ENCODE measurements at regions not wholly inside any gene's neighbourhood (a gene's known extent, or its start where the extent isn't known, plus 50 kb on each side); places are given as distances from the start of the nearest gene placed in this dataset.

DNA sequence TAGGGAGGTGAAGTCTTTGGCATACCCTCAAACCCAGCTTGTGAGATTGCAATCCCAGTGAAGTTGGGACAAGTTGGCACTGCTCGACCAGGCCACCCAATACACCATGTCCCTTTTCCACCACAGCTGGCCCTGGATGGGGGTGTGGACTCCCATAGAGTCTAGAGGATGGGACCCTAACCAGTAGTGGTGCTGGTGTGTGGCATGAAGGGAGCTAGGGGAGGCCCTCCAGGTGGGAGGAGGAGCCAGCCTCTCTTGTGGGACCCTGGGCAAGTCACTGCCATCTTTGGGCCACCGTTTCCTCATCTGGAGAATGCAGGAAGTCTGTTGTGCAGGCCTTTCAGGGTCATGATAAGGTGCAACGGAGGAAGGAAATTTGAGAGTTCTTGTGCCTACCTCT lies 1854.9 kb downstream of the TP53TG3F start:
- TF ChIP-seq, protein P1, sequence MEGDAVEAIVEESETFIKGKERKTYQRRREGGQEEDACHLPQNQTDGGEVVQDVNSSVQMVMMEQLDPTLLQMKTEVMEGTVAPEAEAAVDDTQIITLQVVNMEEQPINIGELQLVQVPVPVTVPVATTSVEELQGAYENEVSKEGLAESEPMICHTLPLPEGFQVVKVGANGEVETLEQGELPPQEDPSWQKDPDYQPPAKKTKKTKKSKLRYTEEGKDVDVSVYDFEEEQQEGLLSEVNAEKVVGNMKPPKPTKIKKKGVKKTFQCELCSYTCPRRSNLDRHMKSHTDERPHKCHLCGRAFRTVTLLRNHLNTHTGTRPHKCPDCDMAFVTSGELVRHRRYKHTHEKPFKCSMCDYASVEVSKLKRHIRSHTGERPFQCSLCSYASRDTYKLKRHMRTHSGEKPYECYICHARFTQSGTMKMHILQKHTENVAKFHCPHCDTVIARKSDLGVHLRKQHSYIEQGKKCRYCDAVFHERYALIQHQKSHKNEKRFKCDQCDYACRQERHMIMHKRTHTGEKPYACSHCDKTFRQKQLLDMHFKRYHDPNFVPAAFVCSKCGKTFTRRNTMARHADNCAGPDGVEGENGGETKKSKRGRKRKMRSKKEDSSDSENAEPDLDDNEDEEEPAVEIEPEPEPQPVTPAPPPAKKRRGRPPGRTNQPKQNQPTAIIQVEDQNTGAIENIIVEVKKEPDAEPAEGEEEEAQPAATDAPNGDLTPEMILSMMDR (IDR thresholded peaks at IDR 0.05), result no peak
- ATAC-seq (no peak), DNase-seq (no peak)
- H3K4me3 ChIP-seq, result no peak overlapping the region
- 27 to 41% (median 37%) methylated on average over 3 of the region's 3 CpGs for WGBS, 3 donors
- no peaks in the 10 kb centered on the region for H3K4me1 ChIP-seq
- no peaks in the 10 kb centered on the region for H3K36me3 ChIP-seq (ENCODE audit: insufficient read depth in 1 of 2, low read depth in 1 of 2)
- H3K27ac ChIP-seq, result no peak overlapping the region
- intact Hi-C loops (cut with DNase I), result no loop called here
- no peaks in the 10 kb centered on the region for H3K9me3 ChIP-seq
- no peaks in the 10 kb centered on the region for H3K27me3 ChIP-seq (ENCODE audit: insufficient read depth in 3 of 3, low read length in 2 of 3)

DNA sequence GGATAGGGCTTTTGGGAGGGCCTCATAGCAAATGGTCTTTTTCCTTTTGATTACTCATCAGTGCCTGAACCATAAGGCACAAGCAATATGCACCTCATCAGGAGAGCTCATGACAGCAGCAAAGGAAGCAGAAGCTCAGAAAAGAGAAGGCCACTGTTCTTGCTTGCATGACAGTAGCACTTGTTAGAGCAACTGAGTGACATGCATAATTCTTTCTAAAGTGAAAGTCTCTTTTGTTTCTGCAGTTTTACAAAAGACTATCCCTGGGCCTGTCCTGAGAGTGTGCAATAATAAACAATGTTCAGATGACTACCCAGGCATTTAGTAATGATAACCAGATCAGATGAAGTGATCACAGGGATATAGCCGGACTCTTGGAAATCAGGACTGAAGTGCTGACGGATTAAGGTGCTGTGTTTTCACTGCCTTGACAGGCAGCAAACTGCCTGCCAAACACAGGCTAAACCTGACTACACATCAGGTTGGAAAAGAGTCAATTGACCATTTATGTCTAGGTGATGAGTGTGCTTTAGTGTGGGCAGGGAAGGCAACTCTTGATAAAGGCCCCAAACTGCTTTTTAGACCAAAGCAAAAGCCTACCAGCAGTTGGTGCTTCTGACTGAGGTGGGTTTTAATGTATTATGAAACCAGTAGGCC lies 1860.3 kb downstream of the TP53TG3F start:
- 58 to 68% (median 61%) methylated on average over 2 of the region's 2 CpGs for WGBS, 3 donors
- no peaks in the 10 kb centered on the region for H3K4me1 ChIP-seq
- intact Hi-C loops (cut with DNase I), result no loop called here
- DNase-seq (no peak), ATAC-seq (no peak)
- no peak overlapping the region for H3K27ac ChIP-seq
- no peaks in the 10 kb centered on the region for H3K27me3 ChIP-seq (ENCODE audit: insufficient read depth in 3 of 3, low read length in 2 of 3)
- no peaks in the 10 kb centered on the region for H3K9me3 ChIP-seq
- H3K4me3 ChIP-seq, result no peak overlapping the region
- TF ChIP-seq, protein P1 (IDR thresholded peaks at IDR 0.05), result no peak
- H3K36me3 ChIP-seq (ENCODE audit: insufficient read depth in 1 of 2, low read depth in 1 of 2), result no peaks in the 10 kb centered on the region

DNA sequence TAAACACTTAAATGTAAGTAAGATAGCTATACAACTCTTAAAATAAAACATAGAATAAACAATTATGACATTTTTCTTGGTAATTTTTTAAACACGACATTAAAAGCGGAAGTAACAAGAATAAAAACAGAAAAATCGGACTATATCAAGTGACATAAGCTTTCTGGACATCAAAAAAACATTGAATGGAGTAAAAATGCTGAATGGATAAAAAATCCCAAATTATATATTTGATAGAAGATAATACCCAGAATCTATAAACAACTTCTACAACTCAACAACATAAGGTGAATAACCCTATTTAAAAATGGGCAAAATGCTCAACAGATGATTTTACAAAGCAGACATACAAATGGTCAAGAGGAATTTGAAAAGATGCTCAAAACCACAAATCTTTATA lies 1866.5 kb downstream of the TP53TG3F start:
- no peak overlapping the region for H3K27ac ChIP-seq
- 56 to 72% (median 63%) methylated on average over 3 of the region's 3 CpGs for WGBS, 3 donors
- intact Hi-C loops (cut with DNase I), result no loop called here
- no peak for DNase-seq
- no peaks in the 10 kb centered on the region for H3K36me3 ChIP-seq (ENCODE audit: insufficient read depth in 1 of 2, low read depth in 1 of 2)
- H3K9me3 ChIP-seq, result no peaks in the 10 kb centered on the region
- no peak overlapping the region for H3K4me3 ChIP-seq
- TF ChIP-seq, protein P1 (IDR thresholded peaks at IDR 0.05), result no peak
- no peak for ATAC-seq
- H3K4me1 ChIP-seq, result no peaks in the 10 kb centered on the region
- H3K27me3 ChIP-seq (ENCODE audit: insufficient read depth in 3 of 3, low read length in 2 of 3), result no peaks in the 10 kb centered on the region

DNA sequence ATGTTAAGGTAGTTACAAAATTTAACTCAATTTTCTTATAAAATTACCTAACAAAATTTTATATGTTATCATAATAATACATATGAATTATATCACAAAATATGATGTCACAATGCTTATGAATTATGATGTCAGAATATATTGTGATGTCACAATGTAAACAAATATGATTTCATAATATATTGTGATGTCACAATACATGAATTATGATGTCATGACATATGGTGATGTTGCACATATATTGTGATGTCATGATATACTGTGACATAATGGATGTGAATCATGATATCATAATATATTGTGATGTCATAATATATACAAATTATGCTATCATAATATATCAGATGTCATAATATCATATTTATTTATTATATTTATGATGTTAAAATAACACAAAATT lies 1879.9 kb downstream of the TP53TG3F start:
- H3K36me3 ChIP-seq (ENCODE audit: insufficient read depth in 1 of 2, low read depth in 1 of 2), result no peaks in the 10 kb centered on the region
- no peaks in the 10 kb centered on the region for H3K9me3 ChIP-seq
- intact Hi-C loops (cut with DNase I), result no loop called here
- DNase-seq (no peak), ATAC-seq (no peak)
- H3K27ac ChIP-seq, result no peak overlapping the region
- H3K4me3 ChIP-seq, result no peak overlapping the region
- H3K27me3 ChIP-seq (ENCODE audit: insufficient read depth in 3 of 3, low read length in 2 of 3), result no peaks in the 10 kb centered on the region
- no peaks in the 10 kb centered on the region for H3K4me1 ChIP-seq
- TF ChIP-seq, protein P1 (IDR thresholded peaks at IDR 0.05), result no peak

GRCh38 chr16:35342012-35342411 lies 1882.6 kb downstream of the TP53TG3F start:
- no peak overlapping the region for H3K27ac ChIP-seq
- H3K9me3 ChIP-seq, result peaks cover 5% of the 10 kb centered on the region
- H3K27me3 ChIP-seq (ENCODE audit: insufficient read depth in 3 of 3, low read length in 2 of 3), result no peaks in the 10 kb centered on the region
- intact Hi-C loops (cut with DNase I), result no loop called here
- no peaks in the 10 kb centered on the region for H3K4me1 ChIP-seq
- WGBS, 3 donors, result 36 to 39% (median 37%) methylated on average over 4 of the region's 4 CpGs
- DNase-seq (no peak), ATAC-seq (no peak)
- H3K4me3 ChIP-seq, result no peak overlapping the region
- TF ChIP-seq, protein P1 (IDR thresholded peaks at IDR 0.05), result no peak
- H3K36me3 ChIP-seq (ENCODE audit: insufficient read depth in 1 of 2, low read depth in 1 of 2), result no peaks in the 10 kb centered on the region
